ENCODE measurements at regions not wholly inside any gene's neighbourhood (a gene's known extent, or its start where the extent isn't known, plus 50 kb on each side); places are given as distances from the start of the nearest gene placed in this dataset.
A peak's percentile ranks its signal among the peaks of the same experiment; 100 is the strongest.
"Not testable (repeated sequence)": the region's sequence is repeated elsewhere in the genome, so short reads cannot be mapped to it uniquely, and the experiment has no call there.

DNA sequence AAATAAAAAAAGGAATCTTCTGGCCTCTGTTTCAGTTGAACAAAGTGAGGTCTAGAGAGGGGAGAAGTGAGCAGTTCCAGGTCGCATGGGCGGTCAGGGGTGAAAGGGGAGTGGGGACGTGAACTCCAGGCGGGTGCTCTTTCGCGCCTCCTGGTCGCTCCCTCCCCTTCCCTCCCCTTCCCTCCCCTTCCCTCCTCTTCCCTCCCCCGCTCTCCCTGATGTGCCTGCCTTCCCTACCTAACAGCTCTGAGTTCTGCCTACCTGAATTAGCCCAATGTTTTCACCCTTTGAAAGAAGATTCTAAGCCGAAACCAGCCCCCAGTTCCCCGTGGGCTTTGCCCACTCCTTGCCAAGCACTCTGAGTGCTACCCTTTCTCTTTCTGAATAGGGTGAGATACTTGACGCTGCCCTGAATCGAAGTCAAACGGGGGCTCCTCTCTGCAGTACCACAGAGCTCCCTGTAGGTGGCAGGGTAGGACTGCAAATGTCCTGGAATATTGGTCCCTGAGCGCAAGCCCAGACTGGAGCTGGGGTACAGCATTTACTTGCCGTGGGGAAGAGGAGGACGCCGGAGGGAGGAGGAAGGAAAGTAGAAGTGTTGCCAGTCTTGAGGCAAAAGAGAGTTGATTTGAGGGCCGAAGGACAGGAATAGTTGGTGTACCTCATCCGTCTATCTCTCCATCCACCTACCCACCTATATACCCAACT is 214.4 kb downstream of the NPIPA7 start:
- TF ChIP-seq, protein P1, sequence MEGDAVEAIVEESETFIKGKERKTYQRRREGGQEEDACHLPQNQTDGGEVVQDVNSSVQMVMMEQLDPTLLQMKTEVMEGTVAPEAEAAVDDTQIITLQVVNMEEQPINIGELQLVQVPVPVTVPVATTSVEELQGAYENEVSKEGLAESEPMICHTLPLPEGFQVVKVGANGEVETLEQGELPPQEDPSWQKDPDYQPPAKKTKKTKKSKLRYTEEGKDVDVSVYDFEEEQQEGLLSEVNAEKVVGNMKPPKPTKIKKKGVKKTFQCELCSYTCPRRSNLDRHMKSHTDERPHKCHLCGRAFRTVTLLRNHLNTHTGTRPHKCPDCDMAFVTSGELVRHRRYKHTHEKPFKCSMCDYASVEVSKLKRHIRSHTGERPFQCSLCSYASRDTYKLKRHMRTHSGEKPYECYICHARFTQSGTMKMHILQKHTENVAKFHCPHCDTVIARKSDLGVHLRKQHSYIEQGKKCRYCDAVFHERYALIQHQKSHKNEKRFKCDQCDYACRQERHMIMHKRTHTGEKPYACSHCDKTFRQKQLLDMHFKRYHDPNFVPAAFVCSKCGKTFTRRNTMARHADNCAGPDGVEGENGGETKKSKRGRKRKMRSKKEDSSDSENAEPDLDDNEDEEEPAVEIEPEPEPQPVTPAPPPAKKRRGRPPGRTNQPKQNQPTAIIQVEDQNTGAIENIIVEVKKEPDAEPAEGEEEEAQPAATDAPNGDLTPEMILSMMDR (IDR thresholded peaks at IDR 0.05 in 4 of 5, conservative IDR thresholded peaks at IDR 0.05 in 1 of 5), result peak; percentile 31 to 68 (median 53)
- TF ChIP-seq POLR2A (IDR thresholded peaks at IDR 0.05), result not testable (repeated sequence)

Measured in gastrocnemius medialis (tissue), 4 donors.